CD14-positive monocyte (primary cell): ENCODE measurements at regions not wholly inside any gene's neighbourhood (a gene's known extent, or its start where the extent isn't known, plus 50 kb on each side); places are given as distances from the start of the nearest gene placed in this dataset.
"Not testable (repeated sequence)": the region's sequence is repeated elsewhere in the genome, so short reads cannot be mapped to it uniquely, and the experiment has no call there.

Experiments
- DNase-seq, 3 donors: peaks; one replicate each; pipeline ENCODE4 v3.0.0-alpha.2; 2011 to 2022
- H2AFZ ChIP-seq: 2 replicates; pipeline ENCODE4 v1.6.0; 2012; ENCODE audit warnings: mild to moderate bottlenecking, low read depth, low read length, inconsistent platforms; ENCODE audit not compliant: insufficient read depth, poor library complexity, severe bottlenecking
- H3K27ac ChIP-seq, 2 donors: 1 replicate in 1 of 2; 2 replicates in 1 of 2; pipeline ENCODE4 v1.5.1; 2012 to 2013; ENCODE audit warnings: low read length in 2 of 2, control low read depth in 1 of 2, inconsistent platforms in 1 of 2, low read depth in 1 of 2, mild to moderate bottlenecking in 1 of 2
- H3K27me3 ChIP-seq, 2 donors: one replicate each; pipeline versions ENCODE4 v1.6.0 to v1.6.1; 2011 to 2013; ENCODE audit warnings: low read length in 2 of 2; ENCODE audit not compliant: control insufficient read depth in 2 of 2, insufficient read depth in 2 of 2
- H3K36me3 ChIP-seq, 2 donors: replicated peaks in 1 of 2; 1 replicate in 1 of 2; 2 replicates in 1 of 2; pipeline versions ENCODE4 v1.5.1 to v1.6.1; 2012 to 2013; ENCODE audit warnings: low read length in 2 of 2, control low read depth in 1 of 2, inconsistent platforms in 1 of 2, mild to moderate bottlenecking in 1 of 2; ENCODE audit not compliant: insufficient read depth in 2 of 2, control insufficient read depth in 1 of 2
- H3K4me1 ChIP-seq, 2 donors: 1 replicate in 1 of 2; 2 replicates in 1 of 2; pipeline versions ENCODE4 v1.5.1 to v1.6.1; 2012 to 2013; ENCODE audit warnings: low read length in 2 of 2, control low read depth in 1 of 2, inconsistent platforms in 1 of 2, mild to moderate bottlenecking in 1 of 2, moderate library complexity in 1 of 2; ENCODE audit not compliant: insufficient read depth in 2 of 2, control insufficient read depth in 1 of 2
- H3K4me2 ChIP-seq: replicated peaks from 2 replicates; pipeline ENCODE3; 2012; ENCODE audit warnings: low read length, moderate library complexity, mild to moderate bottlenecking; ENCODE audit not compliant: poor library complexity, severe bottlenecking; ENCODE audit errors: extremely low read depth
- H3K4me3 ChIP-seq, 3 experiments: fragments of 200-600 bp in 1 of 3; sonication (generic) in 1 of 3; replicated peaks in 1 of 3; 1 replicate in 2 of 3; 2 replicates in 1 of 3; pipeline ENCODE4 v1.5.1; 2011 to 2013; ENCODE audit warnings: low read length in 3 of 3, mild to moderate bottlenecking in 3 of 3, control low read depth in 2 of 3, low read depth in 2 of 3, inconsistent platforms in 1 of 3, moderate library complexity in 1 of 3
- H3K79me2 ChIP-seq: 2 replicates; pipeline ENCODE4 v1.6.0; 2012; ENCODE audit warnings: mild to moderate bottlenecking, control low read depth, inconsistent platforms, low read length, moderate library complexity; ENCODE audit not compliant: insufficient read depth
- H3K9ac ChIP-seq: 2 replicates; pipeline ENCODE4 v1.6.0; 2017; ENCODE audit warnings: low read length, mild to moderate bottlenecking; ENCODE audit not compliant: insufficient read depth, poor library complexity, severe bottlenecking
- H3K9me3 ChIP-seq, 2 donors: replicated peaks in 1 of 2; 1 replicate in 1 of 2; 2 replicates in 1 of 2; pipeline versions ENCODE4 v1.5.1 to v1.6.1; 2012 to 2013; ENCODE audit warnings: low read length in 2 of 2, control low read depth in 1 of 2; ENCODE audit not compliant: control insufficient read depth in 1 of 2, insufficient read depth in 1 of 2
- H4K20me1 ChIP-seq: 2 replicates; pipeline ENCODE4 v1.6.0; 2012; ENCODE audit warnings: mild to moderate bottlenecking, low read length, control low read depth, moderate library complexity; ENCODE audit not compliant: insufficient read depth
- H3K27ac Mint-ChIP-seq, 7 donors: one replicate each; pipeline ENCODE4 v1.8.0; 2020; ENCODE audit warnings: mild to moderate bottlenecking in 7 of 7, mixed read lengths in 7 of 7, moderate library complexity in 6 of 7, inconsistent platforms in 2 of 7
- H3K27me3 Mint-ChIP-seq, 3 donors: one replicate each; pipeline ENCODE4 v1.8.0; 2021 to 2022; ENCODE audit warnings: low read depth in 3 of 3, mild to moderate bottlenecking in 3 of 3, mixed read lengths in 3 of 3, moderate library complexity in 3 of 3, inconsistent platforms in 1 of 3
- H3K36me3 Mint-ChIP-seq, 2 donors: one replicate each; pipeline ENCODE4 v1.8.0; 2020; ENCODE audit warnings: mixed read lengths in 2 of 2, inconsistent platforms in 1 of 2, mild to moderate bottlenecking in 1 of 2
- H3K4me1 Mint-ChIP-seq: one replicate; pipeline ENCODE4 v1.8.0; 2020; ENCODE audit warnings: mild to moderate bottlenecking, mixed read lengths
- H3K4me3 Mint-ChIP-seq, 2 donors: one replicate each; pipeline ENCODE4 v1.8.0; 2020; ENCODE audit warnings: mild to moderate bottlenecking in 2 of 2, mixed read lengths in 2 of 2, moderate library complexity in 1 of 2
- H3K9me3 Mint-ChIP-seq, 7 donors: one replicate each; pipeline ENCODE4 v1.8.0; 2020 to 2022; ENCODE audit warnings: mixed read lengths in 7 of 7, mild to moderate bottlenecking in 6 of 7, moderate library complexity in 6 of 7, inconsistent platforms in 2 of 7
- CTCF ChIP-seq: fragments of 200-600 bp; IDR thresholded peaks from one replicate; pipeline ENCODE4 v1.8.0; 2022; ENCODE audit warnings: antibody characterized with exemption, mild to moderate bottlenecking
- WGBS: methylation state at CpG from one replicate; pipeline ENCODE4 v1.1.5; 2013; ENCODE audit warnings: missing lambda C conversion rate; ENCODE audit not compliant: insufficient coverage; 5-methylcytosine and 5-hydroxymethylcytosine counted together
- intact Hi-C, 2 donors: fragments of 100-400 bp; cut with micrococcal nuclease; formaldehyde crosslinking; loops; one replicate each; pipeline versions ENCODE4 v1.15.0 to v1.15.1; 2023

DNA sequence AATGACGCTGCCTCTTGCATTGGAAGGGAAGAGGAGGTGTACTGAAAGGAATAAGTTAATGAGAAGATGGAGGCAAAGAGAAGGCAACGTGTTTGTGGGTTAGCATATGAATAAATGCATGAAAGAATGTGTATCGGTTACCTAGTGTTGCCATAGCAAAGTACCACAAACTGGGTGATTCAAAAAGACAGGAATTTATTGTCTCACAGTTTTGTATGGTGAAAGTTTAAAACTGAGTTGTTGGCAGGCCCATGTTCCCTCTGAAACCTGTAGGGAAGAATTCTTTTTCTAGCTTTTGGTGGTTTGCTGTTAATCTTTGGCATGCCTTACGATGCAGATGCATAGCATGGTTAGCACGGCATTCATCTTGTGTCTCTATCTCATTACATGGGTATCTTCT, 729.9 kb downstream of the MECOM start:
- H3K36me3 ChIP-seq, result no peaks in the 10 kb centered on the region
- no peak overlapping the region for H3K27ac ChIP-seq
- no peak for DNase-seq
- Mint-ChIP-seq H3K36me3 (no peaks in the 10 kb centered on the region), H3K27me3 (peaks cover 0 to 2% (median 0%) of the 10 kb centered on the region in 3 donors), H3K9me3 (peaks cover 11 to 23% (median 18%) of the 10 kb centered on the region in 7 donors), H3K4me1 (no peaks in the 10 kb centered on the region), H3K27ac (no peak overlapping the region), H3K4me3 (no peak overlapping the region)
- H3K9ac ChIP-seq, result no peak overlapping the region
- H2AFZ ChIP-seq, result no peak overlapping the region
- no peaks in the 10 kb centered on the region for H3K4me1 ChIP-seq
- intact Hi-C loops, result no loop called here
- no peak for TF ChIP-seq CTCF
- H3K9me3 ChIP-seq, result peaks cover 4 to 18% of the 10 kb centered on the region in 2 donors
- H3K27me3 ChIP-seq, result no peaks in the 10 kb centered on the region
- no peaks in the 10 kb centered on the region for H3K79me2 ChIP-seq
- H4K20me1 ChIP-seq, result no peaks in the 10 kb centered on the region
- H3K4me3 ChIP-seq, result no peak overlapping the region
- 97% methylated on average over 3 of the region's 5 CpGs for WGBS
- H3K4me2 ChIP-seq, result no peak overlapping the region

DNA sequence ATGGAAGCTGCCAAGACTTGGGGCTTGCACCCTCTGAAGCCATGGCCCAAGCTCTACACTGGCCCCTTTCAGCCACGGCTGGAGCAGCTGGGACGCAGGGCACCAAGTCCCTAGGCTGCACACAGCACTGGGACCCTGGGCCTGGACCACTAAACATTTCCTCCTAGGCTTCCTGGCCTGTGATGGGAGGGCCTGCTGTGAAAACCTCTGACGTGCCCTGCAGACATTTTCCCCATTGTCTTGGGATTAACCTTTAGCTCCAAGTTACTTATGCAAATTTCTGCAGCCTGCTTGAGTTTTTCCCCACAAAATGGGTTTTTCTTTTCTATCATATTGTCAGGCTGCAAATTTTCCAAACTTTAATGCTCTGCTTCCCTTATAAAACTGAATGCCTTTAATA, 733.5 kb downstream of the MECOM start:
- WGBS, result 53% methylated on average over 3 of the region's 3 CpGs
- H3K27me3 ChIP-seq, H3K36me3 ChIP-seq, H3K27ac ChIP-seq, H3K36me3 Mint-ChIP-seq, H3K27me3 Mint-ChIP-seq, H3K4me1 Mint-ChIP-seq, DNase-seq, H2AFZ ChIP-seq, H3K79me2 ChIP-seq, H3K4me1 ChIP-seq, H3K27ac Mint-ChIP-seq, H3K4me3 ChIP-seq, H4K20me1 ChIP-seq, H3K4me2 ChIP-seq, H3K9ac ChIP-seq, intact Hi-C loops, H3K4me3 Mint-ChIP-seq: not testable (repeated sequence)
- H3K9me3 ChIP-seq, result peaks cover 4 to 18% of the 10 kb centered on the region in 2 donors
- H3K9me3 Mint-ChIP-seq, result peaks cover 11 to 21% (median 15%) of the 10 kb centered on the region in 7 donors
